ENCODE measurements at regions not wholly inside any gene's neighbourhood (a gene's known extent, or its start where the extent isn't known, plus 50 kb on each side); places are given as distances from the start of the nearest gene placed in this dataset.

GRCh38 chr4:124079174-124079780 lies 633.3 kb downstream of the ANKRD50 start:
- TF ChIP-seq ELF4 (CRISPR knock-in tag; IDR thresholded peaks at IDR 0.05; ENCODE audit: low read depth), result no peak
- no peak for TF ChIP-seq TEAD4 (CRISPR knock-in tag; IDR thresholded peaks at IDR 0.05)
- TF ChIP-seq, protein P1, sequence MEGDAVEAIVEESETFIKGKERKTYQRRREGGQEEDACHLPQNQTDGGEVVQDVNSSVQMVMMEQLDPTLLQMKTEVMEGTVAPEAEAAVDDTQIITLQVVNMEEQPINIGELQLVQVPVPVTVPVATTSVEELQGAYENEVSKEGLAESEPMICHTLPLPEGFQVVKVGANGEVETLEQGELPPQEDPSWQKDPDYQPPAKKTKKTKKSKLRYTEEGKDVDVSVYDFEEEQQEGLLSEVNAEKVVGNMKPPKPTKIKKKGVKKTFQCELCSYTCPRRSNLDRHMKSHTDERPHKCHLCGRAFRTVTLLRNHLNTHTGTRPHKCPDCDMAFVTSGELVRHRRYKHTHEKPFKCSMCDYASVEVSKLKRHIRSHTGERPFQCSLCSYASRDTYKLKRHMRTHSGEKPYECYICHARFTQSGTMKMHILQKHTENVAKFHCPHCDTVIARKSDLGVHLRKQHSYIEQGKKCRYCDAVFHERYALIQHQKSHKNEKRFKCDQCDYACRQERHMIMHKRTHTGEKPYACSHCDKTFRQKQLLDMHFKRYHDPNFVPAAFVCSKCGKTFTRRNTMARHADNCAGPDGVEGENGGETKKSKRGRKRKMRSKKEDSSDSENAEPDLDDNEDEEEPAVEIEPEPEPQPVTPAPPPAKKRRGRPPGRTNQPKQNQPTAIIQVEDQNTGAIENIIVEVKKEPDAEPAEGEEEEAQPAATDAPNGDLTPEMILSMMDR (IDR thresholded peaks at IDR 0.05), result no peak
- TF ChIP-seq, protein P2, sequence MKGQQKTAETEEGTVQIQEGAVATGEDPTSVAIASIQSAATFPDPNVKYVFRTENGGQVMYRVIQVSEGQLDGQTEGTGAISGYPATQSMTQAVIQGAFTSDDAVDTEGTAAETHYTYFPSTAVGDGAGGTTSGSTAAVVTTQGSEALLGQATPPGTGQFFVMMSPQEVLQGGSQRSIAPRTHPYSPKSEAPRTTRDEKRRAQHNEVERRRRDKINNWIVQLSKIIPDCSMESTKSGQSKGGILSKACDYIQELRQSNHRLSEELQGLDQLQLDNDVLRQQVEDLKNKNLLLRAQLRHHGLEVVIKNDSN (CRISPR knock-in tag; IDR thresholded peaks at IDR 0.05), result no peak
- no peak for TF ChIP-seq FOXP4 (CRISPR knock-in tag; IDR thresholded peaks at IDR 0.05)
- TF ChIP-seq STAT6 (CRISPR knock-in tag; conservative IDR thresholded peaks at IDR 0.05; ENCODE audit: low read depth), result no peak
- no peak for TF ChIP-seq EMX1 (CRISPR knock-in tag; IDR thresholded peaks at IDR 0.05)
- no peak for TF ChIP-seq NR2C2 (CRISPR knock-in tag; IDR thresholded peaks at IDR 0.05)
- no peak for TF ChIP-seq KAT7 (CRISPR knock-in tag; IDR thresholded peaks at IDR 0.05; ENCODE audit: borderline replicate concordance)
- TF ChIP-seq ZNF263 (CRISPR knock-in tag; IDR thresholded peaks at IDR 0.05; ENCODE audit: low read depth), result no peak
- no peak for TF ChIP-seq ZNF121 (CRISPR knock-in tag; IDR thresholded peaks at IDR 0.05)
- no peak for TF ChIP-seq ESRRA (CRISPR knock-in tag; IDR thresholded peaks at IDR 0.05; ENCODE audit: borderline replicate concordance)

Data from WTC11 (cell line).